Embryonic facial prominence (tissue), 1 donor: ENCODE measurements at regions not wholly inside any gene's neighbourhood (a gene's known extent, or its start where the extent isn't known, plus 50 kb on each side); places are given as distances from the start of the nearest gene placed in this dataset.

ENCODE experiments used
- DNase-seq: peaks from one replicate; pipeline ENCODE4 v3.0.0-alpha.2; 2016; ENCODE audit errors: extremely low spot score

- no peak for DNase-seq
These were observed 50.2 kb upstream of the PICALM start for GRCh38 chr11:86119077-86119476.
